ENCODE measurements at regions not wholly inside any gene's neighbourhood (a gene's known extent, or its start where the extent isn't known, plus 50 kb on each side); places are given as distances from the start of the nearest gene placed in this dataset.
"Not testable (repeated sequence)": the region's sequence is repeated elsewhere in the genome, so short reads cannot be mapped to it uniquely, and the experiment has no call there.

GRCh38 chr4:12459126-12459525 lies 1025.0 kb downstream of the RAB28 start:
- Mint-ChIP-seq H3K27ac (no peak overlapping the region), H3K36me3 (ENCODE audit: low read depth) (no peaks in the 10 kb centered on the region), H3K27me3 (ENCODE audit: low read depth) (no peaks in the 10 kb centered on the region), H3K4me1 (ENCODE audit: low read depth) (no peaks in the 10 kb centered on the region), H3K9me3 (ENCODE audit: insufficient read depth) (peaks cover 16% of the 10 kb centered on the region), H3K4me3 (no peak overlapping the region)
- POLR2A ChIA-PET: no interaction called here
- CTCF ChIA-PET: no interaction called here
- ATAC-seq (no peak), DNase-seq (no peak)

GRCh38 chr4:12458621-12459020 lies 1025.5 kb downstream of the RAB28 start:
- H3K36me3 Mint-ChIP-seq (ENCODE audit: low read depth): no peaks in the 10 kb centered on the region
- H3K27ac Mint-ChIP-seq: no peak overlapping the region
- DNase-seq: no peak
- ChIA-PET CTCF (no interaction called here), POLR2A (no interaction called here)
- no peaks in the 10 kb centered on the region for H3K27me3 Mint-ChIP-seq (ENCODE audit: low read depth)
- no peak overlapping the region for H3K4me3 Mint-ChIP-seq
- H3K4me1 Mint-ChIP-seq (ENCODE audit: low read depth): no peaks in the 10 kb centered on the region
- peaks cover 16% of the 10 kb centered on the region for H3K9me3 Mint-ChIP-seq (ENCODE audit: insufficient read depth)
- ATAC-seq: no peak

GRCh38 chr4:12452291-12452690 lies 1023.6 kb upstream of the HS3ST1 start:
- ChIA-PET CTCF (no interaction called here), POLR2A (no interaction called here)
- peaks cover 12% of the 10 kb centered on the region for H3K9me3 Mint-ChIP-seq (ENCODE audit: insufficient read depth)
- no peaks in the 10 kb centered on the region for H3K36me3 Mint-ChIP-seq (ENCODE audit: low read depth)
- DNase-seq (no peak), ATAC-seq (no peak)
- H3K27ac Mint-ChIP-seq: no peak overlapping the region
- H3K27me3 Mint-ChIP-seq (ENCODE audit: low read depth): no peaks in the 10 kb centered on the region
- H3K4me1 Mint-ChIP-seq (ENCODE audit: low read depth): no peaks in the 10 kb centered on the region
- H3K4me3 Mint-ChIP-seq: no peak overlapping the region

GRCh38 chr4:12447451-12447850 lies 1018.8 kb upstream of the HS3ST1 start:
- no peak overlapping the region for H3K27ac Mint-ChIP-seq
- ATAC-seq (no peak), DNase-seq (no peak)
- no peaks in the 10 kb centered on the region for H3K36me3 Mint-ChIP-seq (ENCODE audit: low read depth)
- ChIA-PET CTCF (no interaction called here), POLR2A (no interaction called here)
- H3K9me3 Mint-ChIP-seq (ENCODE audit: insufficient read depth): peaks cover 17% of the 10 kb centered on the region
- H3K27me3 Mint-ChIP-seq (ENCODE audit: low read depth): no peaks in the 10 kb centered on the region
- no peak overlapping the region for H3K4me3 Mint-ChIP-seq
- no peaks in the 10 kb centered on the region for H3K4me1 Mint-ChIP-seq (ENCODE audit: low read depth)

GRCh38 chr4:12446657-12447185 lies 1018.0 kb upstream of the HS3ST1 start:
- CTCF ChIA-PET: no interaction called here
- no peak overlapping the region for H3K4me3 Mint-ChIP-seq

GRCh38 chr4:12446256-12446655 lies 1017.6 kb upstream of the HS3ST1 start:
- Mint-ChIP-seq H3K27me3 (ENCODE audit: low read depth) (no peaks in the 10 kb centered on the region), H3K4me3 (no peak overlapping the region), H3K36me3 (ENCODE audit: low read depth) (no peaks in the 10 kb centered on the region), H3K27ac (no peak overlapping the region), H3K4me1 (ENCODE audit: low read depth) (no peaks in the 10 kb centered on the region), H3K9me3 (ENCODE audit: insufficient read depth) (peaks cover 17% of the 10 kb centered on the region)
- DNase-seq (no peak), ATAC-seq (no peak)
- ChIA-PET CTCF (no interaction called here), POLR2A (no interaction called here)

More at GRCh38 chr4:12446657-12447185, 1018.0 kb upstream of the HS3ST1 start:
- no peaks in the 10 kb centered on the region for H3K4me1 Mint-ChIP-seq (ENCODE audit: low read depth)
- POLR2A ChIA-PET: no interaction called here
- no peaks in the 10 kb centered on the region for H3K27me3 Mint-ChIP-seq (ENCODE audit: low read depth)
- DNase-seq (no peak), ATAC-seq (no peak)
- H3K36me3 Mint-ChIP-seq (ENCODE audit: low read depth): no peaks in the 10 kb centered on the region
- H3K27ac Mint-ChIP-seq: no peak overlapping the region
- H3K9me3 Mint-ChIP-seq (ENCODE audit: insufficient read depth): peaks cover 17% of the 10 kb centered on the region

GRCh38 chr4:12445711-12446235 lies 1017.1 kb upstream of the HS3ST1 start:
- H3K9me3 Mint-ChIP-seq (ENCODE audit: insufficient read depth): peaks cover 17% of the 10 kb centered on the region
- ChIA-PET POLR2A (no interaction called here), CTCF (no interaction called here)
- no peaks in the 10 kb centered on the region for H3K4me1 Mint-ChIP-seq (ENCODE audit: low read depth)
- H3K4me3 Mint-ChIP-seq: no peak overlapping the region
- ATAC-seq (no peak), DNase-seq (no peak)
- no peaks in the 10 kb centered on the region for H3K36me3 Mint-ChIP-seq (ENCODE audit: low read depth)
- no peaks in the 10 kb centered on the region for H3K27me3 Mint-ChIP-seq (ENCODE audit: low read depth)
- no peak overlapping the region for H3K27ac Mint-ChIP-seq

GRCh38 chr4:12439633-12440305 lies 1011.1 kb upstream of the HS3ST1 start:
- ChIA-PET CTCF (no interaction called here), POLR2A (no interaction called here)
- no peaks in the 10 kb centered on the region for H3K4me1 Mint-ChIP-seq (ENCODE audit: low read depth)
- H3K27ac Mint-ChIP-seq: no peak overlapping the region
- H3K36me3 Mint-ChIP-seq (ENCODE audit: low read depth): no peaks in the 10 kb centered on the region
- no peak for DNase-seq
- H3K9me3 Mint-ChIP-seq (ENCODE audit: insufficient read depth): peaks cover 5% of the 10 kb centered on the region
- ATAC-seq: no peak
- H3K4me3 Mint-ChIP-seq: no peak overlapping the region
- H3K27me3 Mint-ChIP-seq (ENCODE audit: low read depth): no peaks in the 10 kb centered on the region

GRCh38 chr4:12431259-12431658 lies 1002.6 kb upstream of the HS3ST1 start:
- H3K27me3 Mint-ChIP-seq (ENCODE audit: low read depth); H3K36me3 Mint-ChIP-seq (ENCODE audit: low read depth); ATAC-seq; H3K27ac Mint-ChIP-seq; POLR2A ChIA-PET; CTCF ChIA-PET; H3K4me3 Mint-ChIP-seq; H3K9me3 Mint-ChIP-seq (ENCODE audit: insufficient read depth); DNase-seq; H3K4me1 Mint-ChIP-seq (ENCODE audit: low read depth): not testable (repeated sequence)

- ChIA-PET CTCF (no interaction called here), POLR2A (no interaction called here)
- ATAC-seq (no peak), DNase-seq (no peak)
- H3K4me1 Mint-ChIP-seq (ENCODE audit: low read depth): no peaks in the 10 kb centered on the region
- H3K36me3 Mint-ChIP-seq (ENCODE audit: low read depth): no peaks in the 10 kb centered on the region
- no peak overlapping the region for H3K27ac Mint-ChIP-seq
- H3K27me3 Mint-ChIP-seq (ENCODE audit: low read depth): no peaks in the 10 kb centered on the region
- H3K4me3 Mint-ChIP-seq: no peak overlapping the region
- H3K9me3 Mint-ChIP-seq (ENCODE audit: insufficient read depth): no peaks in the 10 kb centered on the region
Measured at GRCh38 chr4:12421364-12421763, 992.7 kb upstream of the HS3ST1 start.

GRCh38 chr4:12416755-12417154 lies 988.1 kb upstream of the HS3ST1 start:
- Mint-ChIP-seq H3K27me3 (ENCODE audit: low read depth) (no peaks in the 10 kb centered on the region), H3K36me3 (ENCODE audit: low read depth) (no peaks in the 10 kb centered on the region), H3K27ac (no peak overlapping the region), H3K9me3 (ENCODE audit: insufficient read depth) (no peaks in the 10 kb centered on the region), H3K4me3 (no peak overlapping the region), H3K4me1 (ENCODE audit: low read depth) (no peaks in the 10 kb centered on the region)
- ChIA-PET CTCF (no interaction called here), POLR2A (no interaction called here)
- DNase-seq: no peak
- no peak for ATAC-seq

GRCh38 chr4:12414181-12414812 lies 985.6 kb upstream of the HS3ST1 start:
- H3K36me3 Mint-ChIP-seq (ENCODE audit: low read depth): no peaks in the 10 kb centered on the region
- H3K4me1 Mint-ChIP-seq (ENCODE audit: low read depth): no peaks in the 10 kb centered on the region
- no peaks in the 10 kb centered on the region for H3K9me3 Mint-ChIP-seq (ENCODE audit: insufficient read depth)
- H3K27ac Mint-ChIP-seq: no peak overlapping the region
- H3K4me3 Mint-ChIP-seq: no peak overlapping the region
- POLR2A ChIA-PET: no interaction called here
- DNase-seq (no peak), ATAC-seq (no peak)
- no peaks in the 10 kb centered on the region for H3K27me3 Mint-ChIP-seq (ENCODE audit: low read depth)
- CTCF ChIA-PET: no interaction called here

GRCh38 chr4:12411072-12411471 lies 982.4 kb upstream of the HS3ST1 start:
- H3K27me3 Mint-ChIP-seq (ENCODE audit: low read depth): no peaks in the 10 kb centered on the region
- POLR2A ChIA-PET: no interaction called here
- ATAC-seq: no peak

More at GRCh38 chr4:12411072-12411471, 982.4 kb upstream of the HS3ST1 start:
- Mint-ChIP-seq H3K36me3 (ENCODE audit: low read depth) (no peaks in the 10 kb centered on the region), H3K27ac (no peak overlapping the region), H3K4me1 (ENCODE audit: low read depth) (no peaks in the 10 kb centered on the region), H3K9me3 (ENCODE audit: insufficient read depth) (no peaks in the 10 kb centered on the region), H3K4me3 (no peak overlapping the region)
- DNase-seq: no peak
- CTCF ChIA-PET: no interaction called here

All from activated CD8-positive, alpha-beta T cell treated with anti-CD3 and anti-CD28 coated beads, Interleukin-2, amount 10 ng/mL, durations not matched to agents 7 days and 5 days (primary cell).